ENCODE measurements at regions not wholly inside any gene's neighbourhood (a gene's known extent, or its start where the extent isn't known, plus 50 kb on each side); places are given as distances from the start of the nearest gene placed in this dataset.

DNA sequence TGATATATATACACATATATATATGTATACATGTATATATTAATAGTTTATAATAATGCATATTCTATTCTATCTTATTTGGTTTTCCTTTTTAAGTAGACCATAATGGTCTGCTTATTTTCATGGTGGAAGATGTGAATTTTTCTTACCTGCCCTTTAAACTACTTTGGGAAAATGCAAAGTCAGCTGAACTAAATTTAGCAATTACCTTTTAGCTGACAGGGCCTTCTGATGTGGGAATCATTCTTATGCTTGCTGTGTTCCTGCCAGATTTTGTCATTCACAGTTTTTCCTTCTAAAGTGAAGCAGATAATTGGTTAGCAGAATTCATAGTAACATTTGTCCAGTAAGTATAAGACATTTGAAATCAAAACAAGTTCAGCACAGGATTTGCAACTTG is 63.2 kb upstream of the SAMSN1 start:
- no peak for ATAC-seq

DNA sequence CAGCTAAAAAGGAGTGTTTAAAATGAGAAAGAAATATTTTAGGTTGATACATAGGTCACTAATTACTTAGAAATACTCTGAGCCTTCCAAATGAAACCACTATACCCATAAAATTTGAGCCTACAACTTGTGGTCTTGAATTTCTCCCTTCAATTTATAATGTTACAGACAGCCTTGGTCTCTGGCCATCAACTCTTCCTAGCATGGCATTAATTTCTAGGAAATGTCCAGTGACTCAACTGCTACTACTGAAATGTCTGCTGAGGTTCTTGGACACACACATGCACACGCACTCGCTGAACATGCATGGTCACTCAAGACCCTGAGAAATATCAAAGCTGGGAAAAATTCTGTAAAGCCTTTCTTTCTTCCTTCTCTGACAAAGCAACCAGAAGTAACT is 61.1 kb upstream of the SAMSN1 start:
- ATAC-seq, result no peak

DNA sequence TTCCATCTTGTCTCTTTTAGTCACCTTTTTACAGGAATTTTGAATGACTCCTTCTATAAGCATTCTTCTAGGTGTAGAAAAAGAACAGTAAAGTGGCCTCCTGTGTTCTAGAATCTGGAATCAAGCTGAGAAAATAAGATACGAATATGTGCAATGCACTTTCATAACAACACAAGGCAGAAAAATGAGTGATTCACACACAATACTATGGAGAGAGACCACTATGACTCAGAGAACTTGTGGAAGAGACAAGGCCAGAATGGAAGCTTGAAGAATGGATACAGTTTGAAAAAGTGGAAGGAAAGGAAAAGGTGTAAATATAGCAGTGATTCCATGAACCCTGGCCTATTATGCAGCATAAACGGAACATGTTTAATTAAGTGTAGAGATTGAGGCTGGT is 57.1 kb upstream of the SAMSN1 start:
- no peak for ATAC-seq

DNA sequence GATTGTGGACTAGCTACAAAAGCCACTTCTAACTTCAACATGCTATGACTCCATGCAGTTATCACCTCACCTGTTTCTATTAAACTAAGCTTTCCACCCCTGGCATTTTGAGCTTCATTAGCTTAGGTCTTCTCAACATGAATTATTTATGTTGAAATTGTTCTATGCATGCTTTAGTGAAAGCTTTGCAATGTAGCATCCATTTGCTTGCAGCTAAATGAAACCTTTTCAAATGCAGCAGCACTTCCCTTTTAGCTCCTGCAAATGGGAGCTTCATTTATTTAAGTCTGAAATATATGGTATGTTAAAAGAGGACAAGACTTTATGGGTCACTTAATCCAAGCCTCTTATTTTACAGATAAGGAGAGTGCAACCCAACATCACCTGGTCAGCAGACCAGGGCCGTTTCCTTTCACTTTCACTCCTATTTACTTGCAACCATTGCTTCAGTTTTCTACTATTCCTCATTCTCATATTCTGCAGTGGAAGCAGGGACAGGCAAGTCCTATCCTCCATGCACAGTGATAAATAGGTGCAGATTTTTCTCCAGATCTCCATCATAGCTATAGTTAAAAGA is 56.4 kb upstream of the SAMSN1 start:
- no peak for ATAC-seq

DNA sequence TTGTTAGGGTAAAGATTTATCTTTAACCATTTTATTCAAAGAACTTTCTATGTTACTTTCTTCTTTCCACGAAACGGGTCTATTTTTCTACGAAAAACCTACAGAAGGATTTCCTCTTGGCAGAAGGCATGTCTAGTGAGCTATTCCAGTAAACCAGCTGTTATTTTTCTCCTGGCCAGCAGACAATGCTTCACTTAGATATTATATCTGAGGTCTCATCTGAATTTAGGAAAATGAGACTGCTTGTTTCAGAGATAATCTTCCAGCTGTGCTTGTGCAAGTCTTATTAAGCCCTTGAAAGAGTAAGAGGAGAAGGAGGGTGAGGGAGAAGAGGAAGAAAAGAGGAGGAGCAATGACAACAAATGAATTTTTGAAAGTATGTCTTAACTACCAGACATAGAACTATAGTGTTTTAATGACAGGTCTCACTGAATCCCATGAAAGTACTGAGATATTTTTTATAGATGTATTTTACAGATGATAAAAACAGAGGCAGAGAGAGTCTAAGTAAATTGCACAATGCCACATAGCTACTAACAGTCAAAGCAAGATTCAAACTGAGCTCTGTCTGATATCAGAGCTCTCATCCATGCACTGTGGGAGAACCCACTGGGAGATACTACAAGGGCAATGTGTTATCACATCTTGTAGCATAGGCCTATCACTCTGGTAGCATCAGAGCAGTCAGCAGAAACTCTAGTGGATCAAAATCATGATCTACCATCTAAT is 54.6 kb upstream of the SAMSN1 start:
- no peak for ATAC-seq

DNA sequence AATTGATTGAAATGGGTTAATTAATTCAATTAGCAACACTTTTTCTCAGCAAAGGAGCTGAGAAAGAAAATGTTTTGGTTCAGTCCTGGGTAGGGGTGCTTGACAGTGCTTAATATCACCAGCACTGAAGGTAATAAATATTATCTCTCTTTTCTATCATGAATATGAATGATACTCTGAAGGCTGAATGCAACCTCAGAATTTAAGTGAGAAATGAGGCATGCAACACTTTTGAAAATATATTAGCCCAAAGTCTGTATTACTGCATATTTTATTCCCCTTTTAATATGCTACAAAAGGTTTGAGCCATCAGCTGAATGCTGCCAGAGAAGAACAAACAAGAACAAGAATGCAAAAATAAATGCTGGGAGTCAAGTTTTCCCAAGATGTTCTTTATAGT is 52.0 kb upstream of the SAMSN1 start:
- no peak for ATAC-seq
